Right lobe of liver (tissue), 4 donors: ENCODE measurements at regions not wholly inside any gene's neighbourhood (a gene's known extent, or its start where the extent isn't known, plus 50 kb on each side); places are given as distances from the start of the nearest gene placed in this dataset.

Source experiments
- POLR2A ChIP-seq: fragments of 450-650 bp; IDR thresholded peaks from one replicate; pipeline ENCODE4 v1.6.1; 2017; ENCODE audit warnings: antibody characterized with exemption, mild to moderate bottlenecking
- TF ChIP-seq, protein P1 (sequence below), 4 donors: fragments of 200-600 bp in 3 of 4; fragments of 450-650 bp in 1 of 4; IDR thresholded peaks; one replicate each; pipeline versions ENCODE4 v1.5.1 to v1.8.0; 2016 to 2022; ENCODE audit warnings: antibody characterized with exemption in 4 of 4, mild to moderate bottlenecking in 2 of 4
- donor health status: DM: no; HTN: no; CAD: no.
- donor health status: DM: no; HTN: no; CAD: no.
- donor health status: DM: no; HTN: yes; CAD: no.

DNA sequence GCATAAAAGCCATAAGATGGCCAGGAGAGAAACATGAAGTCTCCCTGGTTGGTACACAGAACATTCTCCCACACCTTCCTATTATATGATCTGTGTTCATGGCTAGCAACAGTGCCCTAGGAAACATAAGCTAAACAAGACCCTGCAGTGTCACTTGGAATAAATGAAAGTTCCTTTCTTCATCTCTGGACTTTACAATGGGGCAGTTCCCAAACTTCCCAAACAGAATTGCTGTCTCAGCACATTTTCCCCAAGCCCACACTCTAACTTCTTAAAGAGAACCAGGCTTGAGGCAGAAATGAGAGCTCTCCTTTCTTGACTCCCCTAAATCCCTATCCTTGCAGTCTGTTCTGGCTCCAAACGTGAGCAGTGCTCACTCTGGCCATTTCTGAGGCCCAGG is 173.2 kb upstream of the CREB1 start:
- no peak for TF ChIP-seq POLR2A
- TF ChIP-seq, protein P1, sequence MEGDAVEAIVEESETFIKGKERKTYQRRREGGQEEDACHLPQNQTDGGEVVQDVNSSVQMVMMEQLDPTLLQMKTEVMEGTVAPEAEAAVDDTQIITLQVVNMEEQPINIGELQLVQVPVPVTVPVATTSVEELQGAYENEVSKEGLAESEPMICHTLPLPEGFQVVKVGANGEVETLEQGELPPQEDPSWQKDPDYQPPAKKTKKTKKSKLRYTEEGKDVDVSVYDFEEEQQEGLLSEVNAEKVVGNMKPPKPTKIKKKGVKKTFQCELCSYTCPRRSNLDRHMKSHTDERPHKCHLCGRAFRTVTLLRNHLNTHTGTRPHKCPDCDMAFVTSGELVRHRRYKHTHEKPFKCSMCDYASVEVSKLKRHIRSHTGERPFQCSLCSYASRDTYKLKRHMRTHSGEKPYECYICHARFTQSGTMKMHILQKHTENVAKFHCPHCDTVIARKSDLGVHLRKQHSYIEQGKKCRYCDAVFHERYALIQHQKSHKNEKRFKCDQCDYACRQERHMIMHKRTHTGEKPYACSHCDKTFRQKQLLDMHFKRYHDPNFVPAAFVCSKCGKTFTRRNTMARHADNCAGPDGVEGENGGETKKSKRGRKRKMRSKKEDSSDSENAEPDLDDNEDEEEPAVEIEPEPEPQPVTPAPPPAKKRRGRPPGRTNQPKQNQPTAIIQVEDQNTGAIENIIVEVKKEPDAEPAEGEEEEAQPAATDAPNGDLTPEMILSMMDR (IDR thresholded peaks at IDR 0.05) = no peak
